ENCODE measurements at regions not wholly inside any gene's neighbourhood (a gene's known extent, or its start where the extent isn't known, plus 50 kb on each side); places are given as distances from the start of the nearest gene placed in this dataset.

DNA sequence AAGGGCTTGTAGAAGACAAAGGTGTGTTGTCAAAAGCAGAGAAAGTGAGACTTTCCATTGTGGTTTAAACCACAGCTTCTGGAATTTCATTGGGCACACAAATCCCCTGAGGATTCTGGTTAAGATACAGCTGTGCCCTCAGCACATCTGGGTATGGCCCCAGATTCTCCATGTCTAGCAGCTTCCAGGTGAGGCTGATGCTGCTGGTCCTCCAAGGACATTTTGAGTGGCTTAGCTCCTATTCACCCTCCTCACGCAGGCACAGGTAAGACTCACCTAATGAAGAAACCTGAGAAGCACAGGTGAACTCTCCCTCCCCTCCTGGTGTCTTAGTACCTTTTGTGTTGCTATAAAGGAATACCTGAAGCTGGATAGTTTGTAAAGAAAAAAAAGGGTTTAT lies 88.9 kb upstream of the IGLL5 start:
- no peak for TF ChIP-seq POLR2A (IDR thresholded peaks at IDR 0.05; ENCODE audit: low read depth, low read length)
- TF ChIP-seq POLR2AphosphoS5 (IDR thresholded peaks at IDR 0.05; ENCODE audit: low read depth, low read length), result no peak

All from GM12892 (cell line).